ENCODE measurements at regions not wholly inside any gene's neighbourhood (a gene's known extent, or its start where the extent isn't known, plus 50 kb on each side); places are given as distances from the start of the nearest gene placed in this dataset.

GRCh38 chr14:48957486-48957885, 628.7 kb downstream of the RPS29 start:
- Histone ChIP-seq H4K8ac (ENCODE audit: low read depth, low read length) (no peak overlapping the region), H2AK5ac (ENCODE audit: low read length) (no peak overlapping the region), H4K12ac (ENCODE audit: low read depth, low read length) (no peak overlapping the region), H3K9me3 (ENCODE audit: insufficient read depth, low read depth, low read length) (no peaks in the 10 kb centered on the region), H2BK5ac (ENCODE audit: low read depth, low read length, poor library complexity) (no peak overlapping the region), H3K9ac (ENCODE audit: low read length) (no peak overlapping the region), H3K14ac (ENCODE audit: low read length) (no peak overlapping the region), H3K4me2 (ENCODE audit: low read length) (no peak overlapping the region), H3K18ac (ENCODE audit: low read length) (no peak overlapping the region), H3K4ac (ENCODE audit: low read depth, low read length) (no peak overlapping the region), H3K23ac (ENCODE audit: low read length) (no peak overlapping the region), H4K91ac (ENCODE audit: low read depth, low read length) (no peak overlapping the region), H3K79me1 (ENCODE audit: low read length) (no peaks in the 10 kb centered on the region), H3K27ac (ENCODE audit: low read depth, low read length) (no peak overlapping the region), H2BK120ac (ENCODE audit: insufficient read depth, low read length, poor library complexity) (no peak overlapping the region), H3K4me3 (ENCODE audit: low read depth, low read length) (no peak overlapping the region), H2BK12ac (ENCODE audit: low read length) (no peak overlapping the region), H3K36me3 (ENCODE audit: control insufficient read depth in 1 of 2, insufficient read depth in 2 of 2, low read length in 2 of 2) (no peaks in the 10 kb centered on the region), H2AFZ (ENCODE audit: insufficient read depth, low read length, poor library complexity) (no peak overlapping the region), H3K4me1 (ENCODE audit: control insufficient read depth in 1 of 2, insufficient read depth in 2 of 2, low read length in 2 of 2) (no peaks in the 10 kb centered on the region), H3K27me3 (ENCODE audit: insufficient read depth, low read length) (no peaks in the 10 kb centered on the region), H3K79me2 (ENCODE audit: control insufficient read depth, insufficient read depth, low read length, poor library complexity) (no peaks in the 10 kb centered on the region)
- no peak for DNase-seq
- no CpG with 5 or more reads among the region's 5 CpGs for WGBS (ENCODE audit: extremely low coverage, insufficient coverage, insufficient read length)

- H3K9me3 ChIP-seq (ENCODE audit: insufficient read depth, low read depth, low read length): no peaks in the 10 kb centered on the region
- no peaks in the 10 kb centered on the region for H3K79me1 ChIP-seq (ENCODE audit: low read length)
- no peak overlapping the region for H3K4me2 ChIP-seq (ENCODE audit: low read length)
- H4K12ac ChIP-seq (ENCODE audit: low read depth, low read length): no peak overlapping the region
- no peak overlapping the region for H4K8ac ChIP-seq (ENCODE audit: low read depth, low read length)
- no peak overlapping the region for H3K18ac ChIP-seq (ENCODE audit: low read length)
- no peak overlapping the region for H4K91ac ChIP-seq (ENCODE audit: low read depth, low read length)
- no peaks in the 10 kb centered on the region for H3K36me3 ChIP-seq (ENCODE audit: control insufficient read depth in 1 of 2, insufficient read depth in 2 of 2, low read length in 2 of 2)
- H3K23ac ChIP-seq (ENCODE audit: low read length): no peak overlapping the region
- no peak overlapping the region for H3K27ac ChIP-seq (ENCODE audit: low read depth, low read length)
- H3K4me3 ChIP-seq (ENCODE audit: low read depth, low read length): no peak overlapping the region
- no peak overlapping the region for H2AFZ ChIP-seq (ENCODE audit: insufficient read depth, low read length, poor library complexity)
- H3K4me1 ChIP-seq (ENCODE audit: control insufficient read depth in 1 of 2, insufficient read depth in 2 of 2, low read length in 2 of 2): no peaks in the 10 kb centered on the region
- H2BK120ac ChIP-seq (ENCODE audit: insufficient read depth, low read length, poor library complexity): no peak overlapping the region
- no peaks in the 10 kb centered on the region for H3K79me2 ChIP-seq (ENCODE audit: control insufficient read depth, insufficient read depth, low read length, poor library complexity)
- no peaks in the 10 kb centered on the region for H3K27me3 ChIP-seq (ENCODE audit: insufficient read depth, low read length)
- DNase-seq: no peak
- no peak overlapping the region for H2BK5ac ChIP-seq (ENCODE audit: low read depth, low read length, poor library complexity)
- H3K4ac ChIP-seq (ENCODE audit: low read depth, low read length): no peak overlapping the region
- no peak overlapping the region for H3K9ac ChIP-seq (ENCODE audit: low read length)
- WGBS (ENCODE audit: extremely low coverage, insufficient coverage, insufficient read length): no CpG with 5 or more reads among the region's 1 CpG
- H2AK5ac ChIP-seq (ENCODE audit: low read length): no peak overlapping the region
- H2BK12ac ChIP-seq (ENCODE audit: low read length): no peak overlapping the region
- H3K14ac ChIP-seq (ENCODE audit: low read length): no peak overlapping the region
Measured at GRCh38 chr14:48955857-48956256, 630.3 kb downstream of the RPS29 start.

GRCh38 chr14:48954446-48954845, 631.7 kb downstream of the RPS29 start:
- H2BK5ac ChIP-seq (ENCODE audit: low read depth, low read length, poor library complexity): no peak overlapping the region
- H4K12ac ChIP-seq (ENCODE audit: low read depth, low read length): no peak overlapping the region
- no peak overlapping the region for H2BK12ac ChIP-seq (ENCODE audit: low read length)
- H3K4me2 ChIP-seq (ENCODE audit: low read length): no peak overlapping the region
- no peaks in the 10 kb centered on the region for H3K79me1 ChIP-seq (ENCODE audit: low read length)
- H2BK120ac ChIP-seq (ENCODE audit: insufficient read depth, low read length, poor library complexity): no peak overlapping the region
- H3K4me1 ChIP-seq (ENCODE audit: control insufficient read depth in 1 of 2, insufficient read depth in 2 of 2, low read length in 2 of 2): no peaks in the 10 kb centered on the region
- no peaks in the 10 kb centered on the region for H3K9me3 ChIP-seq (ENCODE audit: insufficient read depth, low read depth, low read length)
- H3K23ac ChIP-seq (ENCODE audit: low read length): no peak overlapping the region
- H3K9ac ChIP-seq (ENCODE audit: low read length): no peak overlapping the region
- H2AK5ac ChIP-seq (ENCODE audit: low read length): no peak overlapping the region
- no peaks in the 10 kb centered on the region for H3K79me2 ChIP-seq (ENCODE audit: control insufficient read depth, insufficient read depth, low read length, poor library complexity)
- no peak overlapping the region for H3K27ac ChIP-seq (ENCODE audit: low read depth, low read length)
- no peak overlapping the region for H3K4ac ChIP-seq (ENCODE audit: low read depth, low read length)
- no peak overlapping the region for H3K18ac ChIP-seq (ENCODE audit: low read length)
- no peak overlapping the region for H4K8ac ChIP-seq (ENCODE audit: low read depth, low read length)
- H2AFZ ChIP-seq (ENCODE audit: insufficient read depth, low read length, poor library complexity): no peak overlapping the region
- no peak overlapping the region for H3K14ac ChIP-seq (ENCODE audit: low read length)
- H3K36me3 ChIP-seq (ENCODE audit: control insufficient read depth in 1 of 2, insufficient read depth in 2 of 2, low read length in 2 of 2): no peaks in the 10 kb centered on the region
- no peak for DNase-seq
- WGBS (ENCODE audit: extremely low coverage, insufficient coverage, insufficient read length): no CpG with 5 or more reads among the region's 1 CpG
- H3K27me3 ChIP-seq (ENCODE audit: insufficient read depth, low read length): no peaks in the 10 kb centered on the region
- no peak overlapping the region for H3K4me3 ChIP-seq (ENCODE audit: low read depth, low read length)
- no peak overlapping the region for H4K91ac ChIP-seq (ENCODE audit: low read depth, low read length)

- H3K4ac ChIP-seq (ENCODE audit: low read depth, low read length): no peak overlapping the region
Measured at GRCh38 chr14:48944809-48945208, 641.4 kb downstream of the RPS29 start.

More at GRCh38 chr14:48944809-48945208, 641.4 kb downstream of the RPS29 start:
- Histone ChIP-seq H3K14ac (ENCODE audit: low read length) (no peak overlapping the region), H3K4me2 (ENCODE audit: low read length) (no peak overlapping the region), H4K12ac (ENCODE audit: low read depth, low read length) (no peak overlapping the region), H3K4me3 (ENCODE audit: low read depth, low read length) (no peak overlapping the region), H3K9me3 (ENCODE audit: insufficient read depth, low read depth, low read length) (no peaks in the 10 kb centered on the region), H3K27me3 (ENCODE audit: insufficient read depth, low read length) (no peaks in the 10 kb centered on the region), H3K79me2 (ENCODE audit: control insufficient read depth, insufficient read depth, low read length, poor library complexity) (no peaks in the 10 kb centered on the region), H2AK5ac (ENCODE audit: low read length) (no peak overlapping the region), H3K9ac (ENCODE audit: low read length) (no peak overlapping the region), H3K4me1 (ENCODE audit: control insufficient read depth in 1 of 2, insufficient read depth in 2 of 2, low read length in 2 of 2) (no peaks in the 10 kb centered on the region), H4K91ac (ENCODE audit: low read depth, low read length) (no peak overlapping the region), H2BK5ac (ENCODE audit: low read depth, low read length, poor library complexity) (no peak overlapping the region), H2BK120ac (ENCODE audit: insufficient read depth, low read length, poor library complexity) (no peak overlapping the region), H2BK12ac (ENCODE audit: low read length) (no peak overlapping the region), H3K23ac (ENCODE audit: low read length) (no peak overlapping the region), H4K8ac (ENCODE audit: low read depth, low read length) (no peak overlapping the region), H3K18ac (ENCODE audit: low read length) (no peak overlapping the region), H3K27ac (ENCODE audit: low read depth, low read length) (no peak overlapping the region), H3K36me3 (ENCODE audit: control insufficient read depth in 1 of 2, insufficient read depth in 2 of 2, low read length in 2 of 2) (no peaks in the 10 kb centered on the region), H2AFZ (ENCODE audit: insufficient read depth, low read length, poor library complexity) (no peak overlapping the region), H3K79me1 (ENCODE audit: low read length) (no peaks in the 10 kb centered on the region)
- no peak for DNase-seq
- no CpG with 5 or more reads among the region's 4 CpGs for WGBS (ENCODE audit: extremely low coverage, insufficient coverage, insufficient read length)
